ENCODE measurements at regions not wholly inside any gene's neighbourhood (a gene's known extent, or its start where the extent isn't known, plus 50 kb on each side); places are given as distances from the start of the nearest gene placed in this dataset.

- Histone ChIP-seq H3K27ac (ENCODE audit: low read length) (no peak overlapping the region), H3K4me3 (ENCODE audit: control insufficient read depth in 1 of 2, extremely low read depth in 1 of 2, low read length in 1 of 2) (no peak overlapping the region), H3K36me3 (ENCODE audit: control insufficient read depth in 2 of 2, extremely low read depth in 1 of 2, insufficient read depth in 1 of 2, low read length in 1 of 2) (no peaks in the 10 kb centered on the region), H3K9me3 (no peaks in the 10 kb centered on the region), H3K4me1 (ENCODE audit: control insufficient read depth in 1 of 2, extremely low read depth in 1 of 2, insufficient read depth in 2 of 2, low read length in 2 of 2) (no peaks in the 10 kb centered on the region), H3K27me3 (replicated peaks in 1 of 2; ENCODE audit: control insufficient read depth in 2 of 2, extremely low read depth in 1 of 2, insufficient read depth in 2 of 2, low read length in 1 of 2) (peaks cover 0 to 22% of the 10 kb centered on the region in 2 experiments)
- no peak for DNase-seq
- no peak overlapping the region for H3K27ac Mint-ChIP-seq
- H3K27me3 Mint-ChIP-seq = peaks cover 9 to 14% of the 10 kb centered on the region in 2 donors
- ChIA-PET CTCF (no interaction called here), POLR2A (no interaction called here)
- no peak for ATAC-seq (replicated peaks in 1 of 4)
- H3K36me3 Mint-ChIP-seq = no peaks in the 10 kb centered on the region
- no peak overlapping the region for H3K4me3 Mint-ChIP-seq
- 80% methylated on average over 1 of the region's 1 CpG for WGBS (ENCODE audit: insufficient coverage)
- H3K9me3 Mint-ChIP-seq = no peaks in the 10 kb centered on the region
- H3K4me1 Mint-ChIP-seq = no peaks in the 10 kb centered on the region
Measured at GRCh38 chr15:31799319-31799714, 231.0 kb upstream of the CHRNA7 start.

- ATAC-seq (replicated peaks in 1 of 4) (no peak), DNase-seq (no peak)
- CTCF ChIA-PET = no interaction called here
- Histone ChIP-seq H3K9me3 (no peaks in the 10 kb centered on the region), H3K36me3 (ENCODE audit: control insufficient read depth in 2 of 2, extremely low read depth in 1 of 2, insufficient read depth in 1 of 2, low read length in 1 of 2) (no peaks in the 10 kb centered on the region), H3K27ac (ENCODE audit: low read length) (no peak overlapping the region), H3K27me3 (replicated peaks in 1 of 2; ENCODE audit: control insufficient read depth in 2 of 2, extremely low read depth in 1 of 2, insufficient read depth in 2 of 2, low read length in 1 of 2) (peaks cover 0 to 22% of the 10 kb centered on the region in 2 experiments), H3K4me3 (ENCODE audit: control insufficient read depth in 1 of 2, extremely low read depth in 1 of 2, low read length in 1 of 2) (no peak overlapping the region), H3K4me1 (ENCODE audit: control insufficient read depth in 1 of 2, extremely low read depth in 1 of 2, insufficient read depth in 2 of 2, low read length in 2 of 2) (no peaks in the 10 kb centered on the region)
- POLR2A ChIA-PET = no interaction called here
- no peak overlapping the region for H3K27ac Mint-ChIP-seq
- 88% methylated on average over 4 of the region's 7 CpGs for WGBS (ENCODE audit: insufficient coverage)
- H3K4me3 Mint-ChIP-seq = no peak overlapping the region
- no peaks in the 10 kb centered on the region for H3K36me3 Mint-ChIP-seq
- no peaks in the 10 kb centered on the region for H3K4me1 Mint-ChIP-seq
- peaks cover 9 to 14% of the 10 kb centered on the region in 2 donors for H3K27me3 Mint-ChIP-seq
- H3K9me3 Mint-ChIP-seq = no peaks in the 10 kb centered on the region
Measured at GRCh38 chr15:31799715-31800321, 230.5 kb upstream of the CHRNA7 start.

GRCh38 chr15:31801152-31801551, 229.2 kb upstream of the CHRNA7 start:
- H3K27me3 Mint-ChIP-seq = peaks cover 5 to 9% of the 10 kb centered on the region in 2 donors
- Histone ChIP-seq H3K27me3 (replicated peaks in 1 of 2; ENCODE audit: control insufficient read depth in 2 of 2, extremely low read depth in 1 of 2, insufficient read depth in 2 of 2, low read length in 1 of 2) (peaks cover 0 to 27% of the 10 kb centered on the region in 2 experiments), H3K27ac (ENCODE audit: low read length) (no peak overlapping the region), H3K9me3 (no peaks in the 10 kb centered on the region), H3K36me3 (ENCODE audit: control insufficient read depth in 2 of 2, extremely low read depth in 1 of 2, insufficient read depth in 1 of 2, low read length in 1 of 2) (no peaks in the 10 kb centered on the region), H3K4me1 (ENCODE audit: control insufficient read depth in 1 of 2, extremely low read depth in 1 of 2, insufficient read depth in 2 of 2, low read length in 2 of 2) (no peaks in the 10 kb centered on the region), H3K4me3 (ENCODE audit: control insufficient read depth in 1 of 2, extremely low read depth in 1 of 2, low read length in 1 of 2) (no peak overlapping the region)
- H3K4me1 Mint-ChIP-seq = no peaks in the 10 kb centered on the region
- ChIA-PET POLR2A (no interaction called here), CTCF (no interaction called here)
- ATAC-seq (replicated peaks in 1 of 4) (no peak), DNase-seq (no peak)
- H3K9me3 Mint-ChIP-seq = no peaks in the 10 kb centered on the region
- WGBS (ENCODE audit: insufficient coverage) = 68% methylated on average over 4 of the region's 5 CpGs
- H3K27ac Mint-ChIP-seq = no peak overlapping the region
- no peak overlapping the region for H3K4me3 Mint-ChIP-seq
- no peaks in the 10 kb centered on the region for H3K36me3 Mint-ChIP-seq

- Mint-ChIP-seq H3K4me1 (no peaks in the 10 kb centered on the region), H3K9me3 (no peaks in the 10 kb centered on the region), H3K27ac (no peak overlapping the region), H3K27me3 (peaks cover 8 to 9% of the 10 kb centered on the region in 2 donors), H3K36me3 (no peaks in the 10 kb centered on the region), H3K4me3 (no peak overlapping the region)
- no peaks in the 10 kb centered on the region for H3K36me3 ChIP-seq (ENCODE audit: control insufficient read depth in 2 of 2, extremely low read depth in 1 of 2, insufficient read depth in 1 of 2, low read length in 1 of 2)
- DNase-seq (no peak), ATAC-seq (replicated peaks in 1 of 4) (no peak)
- H3K9me3 ChIP-seq = no peaks in the 10 kb centered on the region
- POLR2A ChIA-PET = no interaction called here
- H3K27ac ChIP-seq (ENCODE audit: low read length) = no peak overlapping the region
- H3K4me3 ChIP-seq (ENCODE audit: control insufficient read depth in 1 of 2, extremely low read depth in 1 of 2, low read length in 1 of 2) = no peak overlapping the region
- H3K27me3 ChIP-seq (replicated peaks in 1 of 2; ENCODE audit: control insufficient read depth in 2 of 2, extremely low read depth in 1 of 2, insufficient read depth in 2 of 2, low read length in 1 of 2) = peaks cover 0 to 18% of the 10 kb centered on the region in 2 experiments
- H3K4me1 ChIP-seq (ENCODE audit: control insufficient read depth in 1 of 2, extremely low read depth in 1 of 2, insufficient read depth in 2 of 2, low read length in 2 of 2) = no peaks in the 10 kb centered on the region
- WGBS (ENCODE audit: insufficient coverage) = no CpG with 5 or more reads among the region's 3 CpGs
- CTCF ChIA-PET = no interaction called here
Measured at GRCh38 chr15:31802761-31803160, 227.6 kb upstream of the CHRNA7 start.

GRCh38 chr15:31803388-31803884, 226.9 kb upstream of the CHRNA7 start:
- CTCF ChIA-PET = no interaction called here
- Histone ChIP-seq H3K27me3 (replicated peaks in 1 of 2; ENCODE audit: control insufficient read depth in 2 of 2, extremely low read depth in 1 of 2, insufficient read depth in 2 of 2, low read length in 1 of 2) (peaks cover 0 to 18% of the 10 kb centered on the region in 2 experiments), H3K4me3 (ENCODE audit: control insufficient read depth in 1 of 2, extremely low read depth in 1 of 2, low read length in 1 of 2) (no peak overlapping the region), H3K27ac (ENCODE audit: low read length) (no peak overlapping the region), H3K4me1 (ENCODE audit: control insufficient read depth in 1 of 2, extremely low read depth in 1 of 2, insufficient read depth in 2 of 2, low read length in 2 of 2) (no peaks in the 10 kb centered on the region), H3K9me3 (no peaks in the 10 kb centered on the region), H3K36me3 (ENCODE audit: control insufficient read depth in 2 of 2, extremely low read depth in 1 of 2, insufficient read depth in 1 of 2, low read length in 1 of 2) (no peaks in the 10 kb centered on the region)
- no peak overlapping the region for H3K4me3 Mint-ChIP-seq
- no peak for ATAC-seq (replicated peaks in 1 of 4)
- H3K4me1 Mint-ChIP-seq = no peaks in the 10 kb centered on the region
- no peaks in the 10 kb centered on the region for H3K36me3 Mint-ChIP-seq
- WGBS (ENCODE audit: insufficient coverage) = 71% methylated on average over 3 of the region's 3 CpGs
- H3K27me3 Mint-ChIP-seq = peaks cover 3 to 9% of the 10 kb centered on the region in 2 donors
- H3K27ac Mint-ChIP-seq = no peak overlapping the region
- POLR2A ChIA-PET = no interaction called here
- DNase-seq = no peak
- H3K9me3 Mint-ChIP-seq = no peaks in the 10 kb centered on the region

- DNase-seq (no peak), ATAC-seq (replicated peaks in 1 of 4) (no peak)
- Mint-ChIP-seq H3K36me3 (no peaks in the 10 kb centered on the region), H3K4me1 (no peaks in the 10 kb centered on the region), H3K4me3 (no peak overlapping the region), H3K9me3 (no peaks in the 10 kb centered on the region), H3K27ac (no peak overlapping the region), H3K27me3 (peaks cover 3 to 6% of the 10 kb centered on the region in 2 donors)
- no peak overlapping the region for H3K4me3 ChIP-seq (ENCODE audit: control insufficient read depth in 1 of 2, extremely low read depth in 1 of 2, low read length in 1 of 2)
- WGBS (ENCODE audit: insufficient coverage) = 50% methylated on average over 2 of the region's 5 CpGs
- no peak overlapping the region for H3K27ac ChIP-seq (ENCODE audit: low read length)
- H3K27me3 ChIP-seq (replicated peaks in 1 of 2; ENCODE audit: control insufficient read depth in 2 of 2, extremely low read depth in 1 of 2, insufficient read depth in 2 of 2, low read length in 1 of 2) = peaks cover 0 to 17% of the 10 kb centered on the region in 2 experiments
- H3K36me3 ChIP-seq (ENCODE audit: control insufficient read depth in 2 of 2, extremely low read depth in 1 of 2, insufficient read depth in 1 of 2, low read length in 1 of 2) = no peaks in the 10 kb centered on the region
- ChIA-PET POLR2A (no interaction called here), CTCF (no interaction called here)
- H3K9me3 ChIP-seq = no peaks in the 10 kb centered on the region
- H3K4me1 ChIP-seq (ENCODE audit: control insufficient read depth in 1 of 2, extremely low read depth in 1 of 2, insufficient read depth in 2 of 2, low read length in 2 of 2) = no peaks in the 10 kb centered on the region
Measured at GRCh38 chr15:31805090-31805662, 225.1 kb upstream of the CHRNA7 start.
